ENCODE measurements at regions not wholly inside any gene's neighbourhood (a gene's known extent, or its start where the extent isn't known, plus 50 kb on each side); places are given as distances from the start of the nearest gene placed in this dataset.

GRCh38 chr9:1157836-1158235 is 107.7 kb downstream of the DMRT2 start:
- Histone ChIP-seq H2BK5ac (ENCODE audit: low read length) (no peak overlapping the region), H2BK15ac (ENCODE audit: low read length) (no peak overlapping the region), H2AFZ (ENCODE audit: low read length) (no peak overlapping the region), H3K9me3 (replicated peaks in 1 of 2; ENCODE audit: control insufficient read depth in 2 of 2, insufficient read depth in 1 of 2, low read depth in 1 of 2, low read length in 2 of 2) (no peaks in the 10 kb centered on the region), H3K36me3 (replicated peaks in 1 of 2; ENCODE audit: control insufficient read depth in 2 of 2, insufficient read depth in 2 of 2, low read length in 2 of 2) (no peaks in the 10 kb centered on the region), H2AK5ac (ENCODE audit: low read depth, low read length) (no peak overlapping the region), H4K91ac (ENCODE audit: low read depth, low read length, poor library complexity) (no peak overlapping the region), H3K4ac (ENCODE audit: low read length) (no peak overlapping the region), H3K9ac (ENCODE audit: low read depth, low read length, poor library complexity) (no peak overlapping the region), H3K4me3 (ENCODE audit: low read length in 2 of 2) (no peak overlapping the region), H4K8ac (ENCODE audit: low read depth, low read length) (no peak overlapping the region), H3K27me3 (ENCODE audit: control insufficient read depth in 3 of 3, insufficient read depth in 3 of 3, low read depth in 1 of 3, low read length in 3 of 3) (no peaks in the 10 kb centered on the region), H3K4me2 (ENCODE audit: insufficient read depth, low read length, poor library complexity, severe bottlenecking) (no peak overlapping the region), H2BK120ac (ENCODE audit: low read depth, low read length) (no peak overlapping the region), H3K79me1 (ENCODE audit: low read depth, low read length) (no peaks in the 10 kb centered on the region), H3K23ac (ENCODE audit: low read depth, low read length, poor library complexity) (no peak overlapping the region), H3K14ac (ENCODE audit: low read length) (no peak overlapping the region), H3K27ac (replicated peaks; ENCODE audit: low read length) (no peak overlapping the region), H3K4me1 (ENCODE audit: control insufficient read depth in 2 of 2, insufficient read depth in 1 of 2, low read depth in 1 of 2, low read length in 2 of 2) (no peaks in the 10 kb centered on the region), H2BK12ac (ENCODE audit: low read length) (no peak overlapping the region), H3K18ac (ENCODE audit: low read length) (no peak overlapping the region)
- no CpG with 5 or more reads among the region's 1 CpG for WGBS, 2 donors (ENCODE audit: extremely low coverage in 2 of 2, insufficient read length in 2 of 2, insufficient replicate concordance in 1 of 2)
- DNase-seq (ENCODE audit: low spot score) = no peak

DNA sequence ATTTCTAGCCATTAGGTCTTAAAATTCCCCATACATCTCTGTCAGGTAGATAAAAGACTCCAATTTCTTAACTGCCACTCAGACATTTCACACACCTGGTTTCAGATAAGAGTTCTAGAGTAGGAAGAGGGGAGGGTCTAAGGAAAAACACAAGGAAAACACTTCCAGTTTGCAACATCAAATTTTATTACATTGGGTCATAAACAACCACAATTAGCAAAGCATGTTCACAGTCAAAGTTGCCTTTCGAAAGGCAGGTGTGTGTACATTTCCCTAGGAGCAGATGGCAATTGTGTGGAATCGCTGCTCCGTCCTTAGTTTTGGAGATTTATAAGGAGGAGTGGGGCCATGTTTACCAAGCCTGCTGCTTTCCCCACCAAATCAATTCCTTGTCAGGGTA is 120.8 kb downstream of the DMRT2 start:
- Histone ChIP-seq H4K8ac (ENCODE audit: low read depth, low read length) (no peak overlapping the region), H2BK15ac (ENCODE audit: low read length) (no peak overlapping the region), H3K27ac (replicated peaks; ENCODE audit: low read length) (no peak overlapping the region), H2BK12ac (ENCODE audit: low read length) (no peak overlapping the region), H3K4me1 (ENCODE audit: control insufficient read depth in 2 of 2, insufficient read depth in 1 of 2, low read depth in 1 of 2, low read length in 2 of 2) (no peaks in the 10 kb centered on the region), H3K4me3 (ENCODE audit: low read length in 2 of 2) (no peak overlapping the region), H3K4me2 (ENCODE audit: insufficient read depth, low read length, poor library complexity, severe bottlenecking) (no peak overlapping the region), H3K9me3 (replicated peaks in 1 of 2; ENCODE audit: control insufficient read depth in 2 of 2, insufficient read depth in 1 of 2, low read depth in 1 of 2, low read length in 2 of 2) (no peaks in the 10 kb centered on the region), H3K36me3 (replicated peaks in 1 of 2; ENCODE audit: control insufficient read depth in 2 of 2, insufficient read depth in 2 of 2, low read length in 2 of 2) (no peaks in the 10 kb centered on the region), H3K27me3 (ENCODE audit: control insufficient read depth in 3 of 3, insufficient read depth in 3 of 3, low read depth in 1 of 3, low read length in 3 of 3) (no peaks in the 10 kb centered on the region), H2BK5ac (ENCODE audit: low read length) (no peak overlapping the region), H2AFZ (ENCODE audit: low read length) (no peak overlapping the region), H2AK5ac (ENCODE audit: low read depth, low read length) (no peak overlapping the region), H2BK120ac (ENCODE audit: low read depth, low read length) (no peak overlapping the region), H3K9ac (ENCODE audit: low read depth, low read length, poor library complexity) (no peak overlapping the region), H3K18ac (ENCODE audit: low read length) (no peak overlapping the region), H3K23ac (ENCODE audit: low read depth, low read length, poor library complexity) (no peak overlapping the region), H3K4ac (ENCODE audit: low read length) (no peak overlapping the region), H3K14ac (ENCODE audit: low read length) (no peak overlapping the region), H4K91ac (ENCODE audit: low read depth, low read length, poor library complexity) (no peak overlapping the region), H3K79me1 (ENCODE audit: low read depth, low read length) (no peaks in the 10 kb centered on the region)
- WGBS, 2 donors (ENCODE audit: extremely low coverage in 2 of 2, insufficient read length in 2 of 2, insufficient replicate concordance in 1 of 2) = no CpG with 5 or more reads among the region's 3 CpGs
- no peak for DNase-seq (ENCODE audit: low spot score)

DNA sequence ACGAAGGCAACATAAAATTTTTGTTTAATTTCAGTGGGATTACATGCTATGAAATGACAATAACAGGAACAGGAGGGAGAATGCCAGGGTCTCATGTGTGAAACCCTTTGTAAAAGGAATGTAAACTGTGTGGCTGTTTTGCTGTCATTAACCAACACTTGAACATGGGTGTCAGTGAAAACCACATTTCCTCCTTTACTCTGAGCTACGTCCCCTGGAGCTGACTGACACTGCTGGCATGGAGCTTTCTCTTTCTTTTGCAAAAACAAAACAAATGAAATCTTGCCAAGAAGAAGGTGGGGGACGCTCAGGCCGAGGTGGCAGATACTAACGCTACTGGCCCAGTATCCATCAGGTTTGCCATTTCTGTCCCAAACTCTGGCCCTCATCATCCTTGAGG is 121.4 kb downstream of the DMRT2 start:
- H2AFZ ChIP-seq (ENCODE audit: low read length) = no peak overlapping the region
- no peaks in the 10 kb centered on the region for H3K79me1 ChIP-seq (ENCODE audit: low read depth, low read length)
- no peak overlapping the region for H2AK5ac ChIP-seq (ENCODE audit: low read depth, low read length)
- no peak overlapping the region for H4K8ac ChIP-seq (ENCODE audit: low read depth, low read length)
- no peak overlapping the region for H3K4me2 ChIP-seq (ENCODE audit: insufficient read depth, low read length, poor library complexity, severe bottlenecking)
- no peak overlapping the region for H2BK120ac ChIP-seq (ENCODE audit: low read depth, low read length)
- H3K23ac ChIP-seq (ENCODE audit: low read depth, low read length, poor library complexity) = no peak overlapping the region
- no peak overlapping the region for H3K14ac ChIP-seq (ENCODE audit: low read length)
- no peak overlapping the region for H3K27ac ChIP-seq (replicated peaks; ENCODE audit: low read length)
- no peak overlapping the region for H2BK12ac ChIP-seq (ENCODE audit: low read length)
- no peaks in the 10 kb centered on the region for H3K36me3 ChIP-seq (replicated peaks in 1 of 2; ENCODE audit: control insufficient read depth in 2 of 2, insufficient read depth in 2 of 2, low read length in 2 of 2)
- no peak overlapping the region for H2BK5ac ChIP-seq (ENCODE audit: low read length)
- DNase-seq (ENCODE audit: low spot score) = no peak
- H3K9me3 ChIP-seq (replicated peaks in 1 of 2; ENCODE audit: control insufficient read depth in 2 of 2, insufficient read depth in 1 of 2, low read depth in 1 of 2, low read length in 2 of 2) = no peaks in the 10 kb centered on the region
- no peak overlapping the region for H3K4ac ChIP-seq (ENCODE audit: low read length)
- no peaks in the 10 kb centered on the region for H3K4me1 ChIP-seq (ENCODE audit: control insufficient read depth in 2 of 2, insufficient read depth in 1 of 2, low read depth in 1 of 2, low read length in 2 of 2)
- H2BK15ac ChIP-seq (ENCODE audit: low read length) = no peak overlapping the region
- WGBS, 2 donors (ENCODE audit: extremely low coverage in 2 of 2, insufficient read length in 2 of 2, insufficient replicate concordance in 1 of 2) = no CpG with 5 or more reads among the region's 5 CpGs
- no peak overlapping the region for H4K91ac ChIP-seq (ENCODE audit: low read depth, low read length, poor library complexity)
- no peak overlapping the region for H3K18ac ChIP-seq (ENCODE audit: low read length)
- H3K27me3 ChIP-seq (ENCODE audit: control insufficient read depth in 3 of 3, insufficient read depth in 3 of 3, low read depth in 1 of 3, low read length in 3 of 3) = no peaks in the 10 kb centered on the region
- H3K9ac ChIP-seq (ENCODE audit: low read depth, low read length, poor library complexity) = no peak overlapping the region
- no peak overlapping the region for H3K4me3 ChIP-seq (ENCODE audit: low read length in 2 of 2)

GRCh38 chr9:1173211-1173610 is 123.1 kb downstream of the DMRT2 start:
- Histone ChIP-seq H3K18ac (ENCODE audit: low read length) (no peak overlapping the region), H2BK5ac (ENCODE audit: low read length) (no peak overlapping the region), H3K23ac (ENCODE audit: low read depth, low read length, poor library complexity) (no peak overlapping the region), H2BK12ac (ENCODE audit: low read length) (no peak overlapping the region), H3K4me1 (ENCODE audit: control insufficient read depth in 2 of 2, insufficient read depth in 1 of 2, low read depth in 1 of 2, low read length in 2 of 2) (no peaks in the 10 kb centered on the region), H3K27me3 (ENCODE audit: control insufficient read depth in 3 of 3, insufficient read depth in 3 of 3, low read depth in 1 of 3, low read length in 3 of 3) (no peaks in the 10 kb centered on the region), H2BK15ac (ENCODE audit: low read length) (no peak overlapping the region), H3K79me1 (ENCODE audit: low read depth, low read length) (no peaks in the 10 kb centered on the region), H4K8ac (ENCODE audit: low read depth, low read length) (no peak overlapping the region), H3K36me3 (replicated peaks in 1 of 2; ENCODE audit: control insufficient read depth in 2 of 2, insufficient read depth in 2 of 2, low read length in 2 of 2) (no peaks in the 10 kb centered on the region), H3K9me3 (replicated peaks in 1 of 2; ENCODE audit: control insufficient read depth in 2 of 2, insufficient read depth in 1 of 2, low read depth in 1 of 2, low read length in 2 of 2) (no peaks in the 10 kb centered on the region), H4K91ac (ENCODE audit: low read depth, low read length, poor library complexity) (no peak overlapping the region), H2BK120ac (ENCODE audit: low read depth, low read length) (no peak overlapping the region), H3K4ac (ENCODE audit: low read length) (no peak overlapping the region), H3K4me3 (ENCODE audit: low read length in 2 of 2) (no peak overlapping the region), H3K9ac (ENCODE audit: low read depth, low read length, poor library complexity) (no peak overlapping the region), H3K14ac (ENCODE audit: low read length) (no peak overlapping the region), H2AK5ac (ENCODE audit: low read depth, low read length) (no peak overlapping the region), H3K27ac (replicated peaks; ENCODE audit: low read length) (no peak overlapping the region), H2AFZ (ENCODE audit: low read length) (no peak overlapping the region), H3K4me2 (ENCODE audit: insufficient read depth, low read length, poor library complexity, severe bottlenecking) (no peak overlapping the region)
- DNase-seq (ENCODE audit: low spot score) = no peak
- no CpG with 5 or more reads among the region's 3 CpGs for WGBS, 2 donors (ENCODE audit: extremely low coverage in 2 of 2, insufficient read length in 2 of 2, insufficient replicate concordance in 1 of 2)

Data from neuronal stem cell (in vitro differentiated cells).